EL (cell line): ENCODE measurements at regions not wholly inside any gene's neighbourhood (a gene's known extent, or its start where the extent isn't known, plus 50 kb on each side); places are given as distances from the start of the nearest gene placed in this dataset.
A peak's percentile ranks its signal among the peaks of the same experiment; 100 is the strongest.
"Not testable (repeated sequence)": the region's sequence is repeated elsewhere in the genome, so short reads cannot be mapped to it uniquely, and the experiment has no call there.

Experiments used
- DNase-seq: peaks from one replicate; pipeline ENCODE4 v3.0.0-alpha.2; 2016

- no peak for DNase-seq
Measured at GRCh38 chr16:52234626-52235025, 312.3 kb downstream of the TOX3 start.

GRCh38 chr16:52229471-52229870 is 317.5 kb downstream of the TOX3 start:
- DNase-seq, result no peak

GRCh38 chr16:52227851-52228250 is 319.1 kb downstream of the TOX3 start:
- DNase-seq, result no peak

DNA sequence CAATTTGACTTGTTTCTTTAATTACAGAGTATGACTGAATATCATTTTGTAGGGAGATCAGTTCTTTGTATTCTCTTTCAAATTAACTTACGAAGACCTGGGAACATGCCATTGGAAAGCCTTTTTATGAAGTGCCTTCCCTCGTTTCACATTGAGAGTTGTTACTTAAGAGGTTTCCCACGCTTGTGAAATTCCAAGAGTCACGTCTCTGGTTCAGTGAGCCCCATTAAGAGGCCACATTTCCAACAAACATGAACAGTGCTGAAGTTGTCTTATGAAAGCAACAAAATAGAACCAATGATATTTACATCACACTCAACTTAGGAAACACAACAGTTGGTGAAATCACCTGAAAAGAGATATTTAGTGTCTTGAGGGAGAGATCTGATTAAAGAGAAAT is 334.1 kb downstream of the TOX3 start:
- no peak for DNase-seq

DNA sequence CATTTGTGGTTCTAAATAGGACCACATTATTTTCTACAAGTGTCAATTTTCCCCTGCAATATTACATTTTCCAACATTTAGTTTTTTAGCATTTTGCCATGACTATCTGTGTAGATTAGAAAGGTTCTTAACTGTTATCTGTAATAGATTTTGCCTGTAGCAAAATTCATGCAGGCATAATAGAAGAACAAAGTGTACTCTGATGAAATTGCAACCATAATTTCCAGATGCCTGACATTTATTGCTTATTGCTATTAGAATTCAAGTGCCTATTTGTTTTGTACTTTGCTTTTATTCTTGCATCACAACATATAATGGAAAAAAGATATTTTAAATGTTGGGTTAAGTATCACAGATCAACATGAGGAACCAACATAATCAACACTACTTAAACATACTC is 337.7 kb downstream of the TOX3 start:
- no peak for DNase-seq

GRCh38 chr16:52203096-52203495 is 343.8 kb downstream of the TOX3 start:
- DNase-seq, result no peak

GRCh38 chr16:52193441-52193840 is 353.5 kb downstream of the TOX3 start:
- no peak for DNase-seq

- peak; percentile 42 for DNase-seq
Measured at GRCh38 chr16:52191531-52192134, 355.3 kb downstream of the TOX3 start.

DNA sequence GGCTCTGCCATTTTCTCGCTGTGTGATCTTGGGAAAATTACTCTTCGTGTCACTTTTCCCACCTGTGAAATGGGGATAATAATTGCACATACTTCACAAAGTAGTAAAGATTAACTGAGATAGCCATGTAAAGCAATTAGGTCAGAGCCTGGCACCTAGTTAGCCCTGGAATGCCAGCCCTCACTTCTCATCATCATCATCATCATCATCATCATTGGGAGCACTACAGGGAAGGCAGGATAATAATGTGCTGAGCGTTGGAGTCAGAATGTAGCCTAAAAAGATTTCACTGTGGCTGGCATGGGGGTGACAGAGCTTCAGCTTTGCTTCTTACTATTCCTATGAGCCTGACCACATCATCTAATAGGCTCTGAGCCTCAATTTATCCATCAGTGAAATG is 362.6 kb downstream of the TOX3 start:
- no peak for DNase-seq

- no peak for DNase-seq
Measured at GRCh38 chr16:52182840-52183239, 364.1 kb downstream of the TOX3 start.

DNA sequence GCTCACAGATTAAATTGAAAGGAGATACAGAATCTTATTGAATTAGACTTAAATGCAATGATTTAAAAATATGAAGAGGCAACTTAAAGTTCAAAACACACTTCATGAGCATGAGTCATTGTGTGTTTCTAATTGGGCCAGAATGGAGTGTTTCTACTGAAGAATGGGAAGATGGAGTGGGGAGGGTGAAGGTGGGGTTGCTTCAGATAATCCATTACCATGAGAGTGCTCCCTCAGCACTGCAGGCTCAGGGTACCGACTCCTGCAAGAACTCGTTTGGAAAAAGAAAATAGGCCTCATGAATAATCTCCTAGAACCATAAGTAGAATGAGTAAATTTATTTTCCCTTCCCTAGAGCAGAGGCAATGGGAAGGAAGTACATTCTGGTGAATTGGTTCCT is 372.8 kb downstream of the TOX3 start:
- no peak for DNase-seq

- DNase-seq, result no peak
Measured at GRCh38 chr16:52171481-52171880, 375.5 kb downstream of the TOX3 start.

DNA sequence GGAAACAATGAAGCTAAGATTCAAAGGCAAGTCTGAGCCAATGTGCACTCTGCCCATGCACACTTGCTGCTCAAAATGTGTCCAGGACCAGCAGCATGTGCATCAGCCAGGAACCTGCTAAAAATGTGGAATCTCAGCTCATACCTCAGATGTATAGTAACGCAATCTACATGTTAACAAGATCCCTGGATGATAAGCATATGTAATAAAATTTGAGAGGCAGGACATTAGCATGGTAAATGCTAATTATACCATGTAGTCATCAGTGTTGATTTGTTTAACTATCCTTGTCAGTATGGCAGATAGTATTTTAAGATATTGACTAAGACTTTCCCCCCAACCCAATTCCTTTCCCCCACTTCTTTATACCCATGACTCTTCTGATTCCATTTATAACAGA is 379.6 kb downstream of the TOX3 start:
- DNase-seq, result no peak

DNA sequence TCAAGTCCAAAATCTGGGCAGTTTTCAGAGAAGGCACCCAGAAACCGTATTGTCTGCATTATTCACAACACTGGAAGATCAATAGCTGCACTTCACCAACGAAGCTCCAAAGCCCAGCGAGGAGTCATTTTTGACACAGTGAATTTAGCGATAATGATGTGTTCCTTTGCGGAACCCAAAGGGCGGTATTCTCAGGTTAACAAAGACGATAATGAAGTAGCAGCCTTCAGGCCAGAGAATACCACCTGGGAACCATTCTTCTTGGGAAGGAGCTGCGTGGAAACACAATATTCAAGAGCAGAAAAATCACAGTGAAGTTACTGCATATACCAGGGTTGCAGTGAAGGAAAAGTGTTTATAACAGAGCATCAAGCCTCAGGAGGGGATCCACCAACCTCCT is 381.0 kb downstream of the TOX3 start:
- DNase-seq, result no peak

- no peak for DNase-seq
Measured at GRCh38 chr16:52149003-52149402, 397.9 kb downstream of the TOX3 start.

DNA sequence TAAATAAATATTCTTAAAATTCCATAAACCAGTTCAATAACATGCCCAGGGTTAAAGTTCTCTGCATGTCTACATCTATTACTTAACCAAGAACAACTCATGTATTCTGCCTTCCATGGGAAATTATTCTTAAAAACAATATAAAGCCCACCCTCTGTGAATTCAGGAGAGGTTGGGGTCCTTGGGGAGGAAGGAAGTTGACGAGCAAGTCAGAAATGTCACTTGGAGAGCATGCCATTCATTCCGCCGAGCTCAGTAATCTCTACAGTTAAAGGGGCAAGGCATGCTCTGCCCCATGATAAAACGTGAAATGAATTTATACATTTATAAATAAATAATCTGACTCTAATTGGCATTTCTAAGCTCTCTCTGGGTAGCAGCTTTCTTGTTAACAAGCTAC is 405.1 kb downstream of the TOX3 start:
- DNase-seq, result no peak

GRCh38 chr16:52128361-52128760 is 418.6 kb downstream of the TOX3 start:
- DNase-seq, result no peak

GRCh38 chr16:52123842-52124241 is 423.1 kb downstream of the TOX3 start:
- no peak for DNase-seq

- no peak for DNase-seq
Measured at GRCh38 chr16:52123061-52123839, 423.7 kb downstream of the TOX3 start.

- no peak for DNase-seq
Measured at GRCh38 chr16:52117171-52117570, 429.8 kb downstream of the TOX3 start.

GRCh38 chr16:52114379-52114778 is 432.6 kb downstream of the TOX3 start:
- no peak for DNase-seq

DNA sequence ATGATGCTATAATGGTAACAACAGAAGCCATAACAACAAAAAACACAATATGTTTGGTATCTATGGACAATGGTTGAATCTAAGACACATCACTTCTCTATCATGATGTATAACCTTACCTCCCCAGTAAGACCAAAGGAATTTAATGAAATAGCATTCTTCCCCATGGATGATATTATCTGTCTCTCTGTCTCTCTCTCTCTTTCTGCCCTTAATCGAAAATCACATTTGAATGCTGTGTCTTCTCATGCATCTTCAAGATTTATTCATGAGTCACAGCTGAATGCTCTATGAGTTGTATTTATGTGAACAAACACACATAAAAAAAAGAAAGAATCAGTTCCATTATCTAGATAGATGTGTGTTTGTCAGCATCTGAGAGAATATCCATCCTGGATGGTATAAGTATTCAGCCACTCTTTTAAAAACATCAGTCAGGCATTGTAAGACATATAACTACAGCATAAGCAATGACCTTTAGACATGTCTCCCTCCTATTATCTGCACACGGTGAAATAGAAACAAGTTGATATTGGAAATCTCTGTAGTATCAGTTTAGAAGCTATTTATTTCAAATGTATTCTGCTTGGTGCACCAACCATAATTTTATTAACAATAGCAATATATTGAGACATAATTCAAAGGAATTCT is 433.3 kb downstream of the TOX3 start:
- DNase-seq, result no peak

- not testable (repeated sequence) for DNase-seq
Measured at GRCh38 chr16:52104993-52105392, 441.9 kb downstream of the TOX3 start.

DNA sequence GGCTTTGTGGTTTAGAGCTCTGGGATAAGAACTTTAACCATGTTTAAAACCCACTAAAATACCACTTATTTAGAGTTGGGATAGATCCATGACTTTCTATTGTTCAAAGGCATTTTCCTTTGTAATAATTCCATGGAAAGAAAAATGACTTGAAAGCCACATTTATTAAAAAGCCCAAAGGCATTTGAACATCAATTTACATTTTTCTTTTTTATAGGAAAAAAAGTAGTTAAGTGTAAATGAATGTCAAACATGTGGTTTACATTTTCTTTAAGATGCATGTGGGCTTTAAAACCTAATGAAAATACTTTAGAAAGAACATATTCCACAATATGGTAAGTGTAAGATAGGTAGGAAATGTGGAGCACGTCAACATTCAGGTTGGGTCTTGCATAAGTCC is 443.2 kb downstream of the TOX3 start:
- no peak for DNase-seq
